H1 (cell line): ENCODE measurements at regions not wholly inside any gene's neighbourhood (a gene's known extent, or its start where the extent isn't known, plus 50 kb on each side); places are given as distances from the start of the nearest gene placed in this dataset.

Experiments
- CHD7 ChIP-seq: fragments of 300-600 bp; sonication (generic); IDR thresholded peaks from 2 replicates; pipeline ENCODE4 v1.7.1; 2012; ENCODE audit warnings: low read length, moderate library complexity, mild to moderate bottlenecking, inconsistent platforms; ENCODE audit not compliant: insufficient replicate concordance
- CTBP2 ChIP-seq: IDR thresholded peaks from 2 replicates; pipeline ENCODE4 v1.7.0; 2011; ENCODE audit warnings: borderline replicate concordance, mild to moderate bottlenecking, moderate library complexity, mixed read lengths, low read length; ENCODE audit not compliant: insufficient read depth, insufficient read length
- EGR1 ChIP-seq: IDR thresholded peaks from 2 replicates; pipeline ENCODE4 v1.6.1; 2011; ENCODE audit warnings: low read depth, low read length, borderline replicate concordance
- GABPA ChIP-seq: IDR thresholded peaks from 2 replicates; pipeline ENCODE4 v1.6.1; 2011; ENCODE audit warnings: mild to moderate bottlenecking, low read length, moderate library complexity, borderline replicate concordance; ENCODE audit not compliant: insufficient read depth
- JUN ChIP-seq: IDR thresholded peaks from 2 replicates; pipeline ENCODE4 v1.6.1; 2011; ENCODE audit warnings: low read depth, mild to moderate bottlenecking, improper control_type of control experiment, low read length
- PHF8 ChIP-seq: fragments of 200-600 bp; sonication (generic); conservative IDR thresholded peaks from 2 replicates; pipeline ENCODE4 v1.7.1; 2012; ENCODE audit warnings: low read depth, mild to moderate bottlenecking, inconsistent platforms, low read length, moderate library complexity
- SAP30 ChIP-seq: fragments of 300-600 bp; sonication (generic); IDR thresholded peaks from 2 replicates; pipeline ENCODE4 v1.7.1; 2012; ENCODE audit warnings: low read length, moderate library complexity, mild to moderate bottlenecking, inconsistent platforms; ENCODE audit not compliant: insufficient read depth, insufficient replicate concordance
- SIRT6 ChIP-seq: IDR thresholded peaks from one replicate; pipeline ENCODE4 v1.7.1; 2012; ENCODE audit warnings: low read length, inconsistent platforms

- TF ChIP-seq JUN = no peak
- TF ChIP-seq SAP30 = no peak
- TF ChIP-seq CHD7 = no peak
- no peak for TF ChIP-seq SIRT6
- no peak for TF ChIP-seq GABPA
- no peak for TF ChIP-seq PHF8
- no peak for TF ChIP-seq EGR1
- TF ChIP-seq CTBP2 = no peak
Measured at GRCh38 chr13:61873717-61874116, 458.1 kb upstream of the PCDH20 start (continued).
